GM19395 (cell line): ENCODE measurements at regions not wholly inside any gene's neighbourhood (a gene's known extent, or its start where the extent isn't known, plus 50 kb on each side); places are given as distances from the start of the nearest gene placed in this dataset.

Experiments
- ATAC-seq: cut with Tn5 transposase; IDR thresholded peaks from one replicate; pipeline ENCODE4 v1.9.1; 2021; ENCODE audit warnings: mild to moderate bottlenecking, moderate library complexity; ENCODE audit not compliant: unreplicated experiment

- ATAC-seq: no peak
Observed at GRCh38 chr3:117434661-117435412, 725.3 kb downstream of the TUSC7 start.

GRCh38 chr3:117435506-117435905, 725.9 kb downstream of the TUSC7 start:
- ATAC-seq: no peak

- no peak for ATAC-seq
Observed at GRCh38 chr3:117439812-117440211, 730.2 kb downstream of the TUSC7 start.

- no peak for ATAC-seq
Observed at GRCh38 chr3:117441851-117442250, 732.3 kb downstream of the TUSC7 start.

GRCh38 chr3:117442566-117442965, 733.0 kb downstream of the TUSC7 start:
- ATAC-seq: no peak

GRCh38 chr3:117443014-117443413, 733.4 kb downstream of the TUSC7 start:
- no peak for ATAC-seq

- no peak for ATAC-seq
Observed at GRCh38 chr3:117444175-117444574, 734.6 kb downstream of the TUSC7 start.

GRCh38 chr3:117447419-117447818, 737.8 kb downstream of the TUSC7 start:
- no peak for ATAC-seq

GRCh38 chr3:117450026-117450425, 740.4 kb downstream of the TUSC7 start:
- ATAC-seq: no peak

GRCh38 chr3:117454254-117454653, 744.7 kb downstream of the TUSC7 start:
- ATAC-seq: peak; percentile 58

GRCh38 chr3:117454908-117455307, 745.3 kb downstream of the TUSC7 start:
- no peak for ATAC-seq

- ATAC-seq: no peak
Observed at GRCh38 chr3:117455782-117456181, 746.2 kb downstream of the TUSC7 start.

- no peak for ATAC-seq
Observed at GRCh38 chr3:117463276-117464115, 753.9 kb downstream of the TUSC7 start.

GRCh38 chr3:117471831-117472230, 762.3 kb downstream of the TUSC7 start:
- ATAC-seq: no peak

GRCh38 chr3:117473981-117474538, 764.5 kb downstream of the TUSC7 start:
- no peak for ATAC-seq

GRCh38 chr3:117476572-117476971, 767.0 kb downstream of the TUSC7 start:
- no peak for ATAC-seq

GRCh38 chr3:117477214-117477755, 767.7 kb downstream of the TUSC7 start:
- ATAC-seq: no peak

- peak; percentile 84 for ATAC-seq
Observed at GRCh38 chr3:117479095-117479494, 769.5 kb downstream of the TUSC7 start.

GRCh38 chr3:117480525-117480924, 770.9 kb downstream of the TUSC7 start:
- no peak for ATAC-seq

- no peak for ATAC-seq
Observed at GRCh38 chr3:117480972-117481371, 771.4 kb downstream of the TUSC7 start.

GRCh38 chr3:117483839-117484238, 774.3 kb downstream of the TUSC7 start:
- ATAC-seq: no peak
